IMR-90 (cell line): ENCODE measurements at regions not wholly inside any gene's neighbourhood (a gene's known extent, or its start where the extent isn't known, plus 50 kb on each side); places are given as distances from the start of the nearest gene placed in this dataset.

Experiments
- ATAC-seq: fragments of 200-7000 bp; cut with Tn5 transposase; 2 replicates; pipeline ENCODE4 v1.9.1; 2020; ENCODE audit warnings: low read depth, mild to moderate bottlenecking, moderate library complexity
- BruUV-seq: library from RNA; stranded (reverse); fragments of 400-500 nt; replicated peaks from 2 replicates; lab custom pipeline; 2021; lab: Mats Ljungman, UMichigan
- CTCF ChIA-PET: fragments of 300-600 bp; formaldehyde crosslinking; extraction: SDS; loops from one replicate; lab custom pipeline; 2021; ENCODE audit warnings: antibody characterized with exemption; lab: Yijun Ruan, JAX
- POLR2A ChIA-PET: fragments of 300-600 bp; sonication (Branson Sonifier 250); formaldehyde crosslinking; loops from one replicate; lab custom pipeline; 2022; ENCODE audit warnings: antibody characterized with exemption; ENCODE audit not compliant: unreplicated experiment; lab: Charles Lee
- DNase-seq: peaks from one replicate; pipeline ENCODE4 v3.0.0; 2013
- H2AFZ ChIP-seq: replicated peaks from 2 replicates; pipeline ENCODE3; 2013; ENCODE audit warnings: low read length, mild to moderate bottlenecking; ENCODE audit not compliant: poor library complexity
- H2AK5ac ChIP-seq: 2 replicates; pipeline ENCODE4 v1.6.1; 2013; ENCODE audit warnings: low read depth, low read length, inconsistent platforms
- H2AK9ac ChIP-seq: replicated peaks from 2 replicates; pipeline ENCODE3; 2013; ENCODE audit warnings: mild to moderate bottlenecking, low read depth, low read length, moderate library complexity; ENCODE audit not compliant: poor library complexity
- H2BK120ac ChIP-seq: 2 replicates; pipeline ENCODE4 v1.6.1; 2013; ENCODE audit warnings: low read depth, low read length, inconsistent platforms
- H2BK15ac ChIP-seq: 3 replicates; pipeline ENCODE4 v1.6.1; 2013; ENCODE audit warnings: low read depth, low read length, inconsistent platforms
- H2BK20ac ChIP-seq: 2 replicates; pipeline ENCODE4 v1.6.1; 2013; ENCODE audit warnings: low read depth, mild to moderate bottlenecking, inconsistent platforms, low read length, moderate library complexity
- H2BK5ac ChIP-seq: 2 replicates; pipeline ENCODE4 v1.6.1; 2013; ENCODE audit warnings: mild to moderate bottlenecking, low read depth, low read length, inconsistent platforms; ENCODE audit not compliant: poor library complexity, severe bottlenecking
- H3K14ac ChIP-seq: replicated peaks from 2 replicates; pipeline ENCODE4 v1.6.1; 2013; ENCODE audit warnings: low read depth, low read length, inconsistent platforms
- H3K18ac ChIP-seq: 2 replicates; pipeline ENCODE4 v1.6.1; 2013; ENCODE audit warnings: low read depth, low read length, control low read depth
- H3K23ac ChIP-seq: 2 replicates; pipeline ENCODE4 v1.6.1; 2013; ENCODE audit warnings: low read depth, low read length, inconsistent platforms
- H3K27ac ChIP-seq: 2 replicates; pipeline ENCODE4 v1.5.1; 2013; ENCODE audit warnings: mild to moderate bottlenecking, control low read depth, low read length; ENCODE audit not compliant: insufficient read depth
- H3K27me3 ChIP-seq: 2 replicates; pipeline ENCODE4 v1.6.1; 2013; ENCODE audit warnings: low read length; ENCODE audit not compliant: control insufficient read depth, insufficient read depth
- H3K36me3 ChIP-seq: 2 replicates; pipeline ENCODE4 v1.6.1; 2013; ENCODE audit warnings: low read length, mixed read lengths; ENCODE audit not compliant: control insufficient read depth, insufficient read depth
- H3K4ac ChIP-seq: 2 replicates; pipeline ENCODE4 v1.6.1; 2013; ENCODE audit warnings: low read depth, low read length, inconsistent platforms
- H3K4me1 ChIP-seq: 2 replicates; pipeline ENCODE4 v1.6.1; 2013; ENCODE audit warnings: low read length, mixed read lengths; ENCODE audit not compliant: control insufficient read depth, insufficient read depth
- H3K4me2 ChIP-seq: 2 replicates; pipeline ENCODE4 v1.6.1; 2013; ENCODE audit warnings: low read depth, mild to moderate bottlenecking, control low read depth, low read length, moderate library complexity
- H3K4me3 ChIP-seq: 2 replicates; pipeline ENCODE4 v1.5.1; 2013; ENCODE audit warnings: low read depth, mild to moderate bottlenecking, control low read depth, low read length, moderate library complexity; ENCODE audit not compliant: insufficient read depth
- H3K56ac ChIP-seq: 2 replicates; pipeline ENCODE4 v1.6.1; 2013; ENCODE audit warnings: low read length, inconsistent platforms; ENCODE audit not compliant: insufficient read depth; ENCODE audit errors: extremely low read depth
- H3K79me1 ChIP-seq, 2 experiments: 2 replicates each; pipeline ENCODE4 v1.6.1; 2013; ENCODE audit warnings: low read length in 2 of 2, inconsistent platforms in 1 of 2, low read depth in 1 of 2
- H3K9ac ChIP-seq: 2 replicates; pipeline ENCODE4 v1.6.1; 2013; ENCODE audit warnings: low read depth, low read length, control low read depth
- H3K9me1 ChIP-seq: 2 replicates; pipeline ENCODE4 v1.6.1; 2013; ENCODE audit warnings: low read length, inconsistent platforms; ENCODE audit not compliant: insufficient read depth
- H3K9me3 ChIP-seq: 2 replicates; pipeline ENCODE4 v1.6.1; 2013; ENCODE audit warnings: low read length; ENCODE audit not compliant: control insufficient read depth, insufficient read depth
- H4K20me1 ChIP-seq: 2 replicates; pipeline ENCODE4 v1.6.1; 2013; ENCODE audit warnings: low read length, inconsistent platforms; ENCODE audit not compliant: insufficient read depth
- H4K5ac ChIP-seq: 2 replicates; pipeline ENCODE4 v1.6.1; 2013; ENCODE audit warnings: mild to moderate bottlenecking, low read depth, low read length, control low read depth
- H4K8ac ChIP-seq, 2 experiments: 2 replicates each; pipeline ENCODE4 v1.6.1; 2013; ENCODE audit warnings: low read depth in 2 of 2, low read length in 2 of 2, control low read depth in 1 of 2, inconsistent platforms in 1 of 2
- H4K91ac ChIP-seq: 2 replicates; pipeline ENCODE4 v1.6.1; 2013; ENCODE audit warnings: low read depth, low read length, inconsistent platforms; ENCODE audit not compliant: insufficient read depth
- BHLHE40 ChIP-seq: fragments of 150-350 bp; IDR thresholded peaks from 2 replicates; pipeline ENCODE4 v1.6.1; 2016; ENCODE audit warnings: mild to moderate bottlenecking, low read depth, low read length
- MAFK ChIP-seq: IDR thresholded peaks from 2 replicates; pipeline ENCODE4 v1.6.1; 2012; ENCODE audit warnings: low read depth, low read length, improper control_type of control experiment
- NFE2L2 ChIP-seq: fragments of 150-350 bp; IDR thresholded peaks from 2 replicates; pipeline ENCODE4 v1.6.1; 2016; ENCODE audit warnings: low read depth, mild to moderate bottlenecking, low read length
- RAD21 ChIP-seq: IDR thresholded peaks from 2 replicates; pipeline ENCODE4 v1.6.1; 2012; ENCODE audit warnings: low read length, improper control_type of control experiment
- WGBS, 2 experiments: methylation state at CpG; one replicate each; pipeline versions ENCODE4 v1.1.5 to v1.1.7; 2013; ENCODE audit warnings: missing lambda C conversion rate in 2 of 2; ENCODE audit not compliant: insufficient read length in 1 of 2; ENCODE audit errors: extremely low coverage in 2 of 2; 5-methylcytosine and 5-hydroxymethylcytosine counted together
- dilution Hi-C: fragments of 300-500 bp; cut with HindIII; formaldehyde crosslinking; loops from one replicate; pipeline ENCODE4 v1.14.3; 2018; ENCODE audit warnings: low sequenced_read_pairs; ENCODE audit not compliant: unreplicated experiment
- in situ Hi-C: fragments of 300-500 bp; cut with MboI; formaldehyde crosslinking; loops from 3 replicates; pipeline ENCODE4 v1.14.3; 2019; ENCODE audit warnings: low sequenced_read_pairs, inconsistent platforms, mixed read lengths
- intact Hi-C: fragments of 100-400 bp; cut with micrococcal nuclease; formaldehyde crosslinking; loops from 2 replicates; pipeline ENCODE4 v1.10.0; 2022

DNA sequence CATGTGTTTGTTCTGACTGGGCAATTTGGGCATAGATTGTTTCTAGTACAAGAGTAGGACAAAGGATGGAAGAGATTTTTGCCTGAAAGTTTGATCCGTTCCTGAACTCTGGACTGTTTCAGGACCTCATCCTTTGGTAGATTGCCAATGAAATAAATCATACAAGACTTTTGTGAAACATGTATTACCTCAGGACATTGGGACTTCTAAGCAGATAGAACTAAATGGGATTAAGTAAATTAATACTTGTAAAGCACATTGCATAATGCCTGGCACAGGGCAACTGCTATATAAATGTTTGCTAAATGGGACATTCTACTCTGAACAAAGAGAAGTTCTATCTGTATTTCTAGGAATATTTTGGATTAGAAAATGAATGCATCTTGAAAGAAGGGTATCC is 164.8 kb upstream of the RPS6KA3 start:
- Histone ChIP-seq H3K27ac (no peak overlapping the region), H3K14ac (no peak overlapping the region), H2BK5ac (no peak overlapping the region), H3K18ac (no peak overlapping the region), H3K9ac (no peak overlapping the region), H3K4me2 (no peak overlapping the region), H3K27me3 (peaks cover 3% of the 10 kb centered on the region; the same call in 1 of the 2 replicates), H3K79me1 (no peaks in the 10 kb centered on the region), H2AFZ (no peak overlapping the region), H3K4ac (no peak overlapping the region), H3K9me3 (no peaks in the 10 kb centered on the region), H3K4me3 (no peak overlapping the region), H2AK9ac (no peak overlapping the region), H3K56ac (no peak overlapping the region), H2BK15ac (no peak overlapping the region), H4K8ac (no peak overlapping the region), H2BK120ac (no peak overlapping the region), H3K36me3 (no peaks in the 10 kb centered on the region), H4K20me1 (no peaks in the 10 kb centered on the region), H2AK5ac (no peak overlapping the region), H4K5ac (no peak overlapping the region), H4K91ac (no peak overlapping the region), H3K23ac (no peak overlapping the region), H3K4me1 (no peaks in the 10 kb centered on the region; the same call in 1 of the 2 replicates), H2BK20ac (no peak overlapping the region), H3K9me1 (0 out of 2 replicates have a peak, but pooled peaks cover 2% of the 10 kb centered on the region)
- DNase-seq (no peak), ATAC-seq (no peak)
- in situ Hi-C loops (no loop called here), intact Hi-C loops (no loop called here), dilution Hi-C loops (no loop called here)
- BruUV-seq: no TSS peak
- WGBS, 2 experiments: no CpG with 5 or more reads among the region's 1 CpG
- ChIA-PET CTCF (no interaction called here), POLR2A (no interaction called here)
- no peak for TF ChIP-seq BHLHE40
- TF ChIP-seq NFE2L2: no peak
- no peak for TF ChIP-seq RAD21
- TF ChIP-seq MAFK: no peak
